NT2/D1 (cell line): ENCODE measurements at regions not wholly inside any gene's neighbourhood (a gene's known extent, or its start where the extent isn't known, plus 50 kb on each side); places are given as distances from the start of the nearest gene placed in this dataset.

Experiments used
- SUZ12 ChIP-seq: IDR thresholded peaks from 2 replicates; pipeline ENCODE4 v1.6.1; 2011; ENCODE audit not compliant: insufficient read length, insufficient read depth; ENCODE audit errors: extremely low read depth
- YY1 ChIP-seq: IDR thresholded peaks from 2 replicates; pipeline ENCODE4 v1.6.1; 2011; ENCODE audit not compliant: insufficient read length, insufficient read depth
- ZNF274 ChIP-seq: IDR thresholded peaks from 2 replicates; pipeline ENCODE4 v1.6.1; 2011; ENCODE audit warnings: mild to moderate bottlenecking, low read depth, low read length

DNA sequence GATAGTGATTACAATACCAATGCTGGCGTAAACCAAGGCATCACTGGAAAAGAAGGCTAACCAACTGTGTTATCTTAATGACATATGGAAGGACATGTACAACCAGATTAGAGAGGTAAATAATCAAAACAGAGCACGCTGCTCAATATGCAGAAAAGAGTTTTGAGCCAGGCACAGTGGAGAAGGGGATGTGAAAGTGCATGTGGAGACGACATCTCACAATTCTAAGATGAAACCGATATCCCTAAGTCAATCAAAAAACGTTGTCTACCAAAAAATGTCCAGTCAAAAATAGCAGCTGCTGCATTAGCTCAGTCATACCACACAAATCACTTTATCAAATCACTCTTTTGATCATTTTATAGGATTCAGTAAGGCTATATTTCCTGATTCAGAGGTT lies 116.3 kb upstream of the OLIG2 start:
- TF ChIP-seq ZNF274 (no peak), SUZ12 (no peak), YY1 (no peak)
